HL-60/S4 treated with phorbol 12-myristate 13-acetate at 8.2 ng/mL for 4 days and 3 days (cell line): ENCODE measurements at regions not wholly inside any gene's neighbourhood (a gene's known extent, or its start where the extent isn't known, plus 50 kb on each side); places are given as distances from the start of the nearest gene placed in this dataset.

ENCODE experiments used
- in situ Hi-C: fragments of 300-500 bp; cut with MboI; formaldehyde crosslinking; loops from 2 replicates; pipeline ENCODE4 v1.15.0; 2022; ENCODE audit warnings: low sequenced_read_pairs

DNA sequence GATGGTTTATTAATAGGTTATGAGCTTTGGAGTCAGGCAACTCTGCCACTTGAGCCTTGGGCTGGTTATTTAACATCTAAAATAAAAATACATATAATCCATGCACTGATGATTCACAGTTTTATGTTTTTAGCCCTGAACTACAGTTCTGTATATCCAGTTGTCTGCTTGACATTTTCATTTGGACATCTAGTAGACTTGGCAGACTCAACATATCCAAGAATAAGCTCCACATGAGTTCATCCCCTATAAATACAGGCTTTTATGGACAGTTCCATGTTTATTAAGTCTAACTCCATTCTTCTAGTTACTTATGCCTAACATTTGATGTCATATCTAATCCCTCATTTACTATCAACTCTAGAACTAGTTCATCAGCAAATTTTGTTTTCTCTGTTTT, 174.2 kb downstream of the KIF2B start:
- in situ Hi-C loops: no loop called here

- in situ Hi-C loops: no loop called here
Measured at GRCh38 chr17:54007855-54008254, 185.1 kb downstream of the KIF2B start.

GRCh38 chr17:54009502-54009901, 186.8 kb downstream of the KIF2B start:
- in situ Hi-C loops: no loop called here

- in situ Hi-C loops: no loop called here
Measured at GRCh38 chr17:54013072-54013471, 190.3 kb downstream of the KIF2B start.

GRCh38 chr17:54015734-54016133, 193.0 kb downstream of the KIF2B start:
- in situ Hi-C loops: no loop called here

DNA sequence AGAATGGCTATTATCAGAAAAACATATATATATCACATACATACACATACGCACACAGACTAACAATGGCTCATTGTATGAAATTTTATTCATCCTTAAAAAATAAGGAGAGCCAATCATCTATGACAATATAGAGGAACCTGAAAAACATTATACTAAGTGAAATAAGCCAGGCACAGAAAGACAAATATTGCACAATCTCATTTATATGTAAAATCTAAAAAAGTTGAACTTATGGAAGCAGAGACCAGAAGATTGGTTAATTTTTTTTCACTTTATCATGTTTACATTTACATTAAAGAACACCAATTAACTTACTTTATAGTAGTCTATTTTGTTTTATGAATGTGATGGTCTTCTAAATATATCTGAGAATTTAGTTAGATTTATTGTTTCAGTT, 198.7 kb downstream of the KIF2B start:
- in situ Hi-C loops: no loop called here

GRCh38 chr17:54028986-54029580, 206.4 kb downstream of the KIF2B start:
- in situ Hi-C loops: no loop called here

GRCh38 chr17:54029986-54030385, 207.3 kb downstream of the KIF2B start:
- in situ Hi-C loops: no loop called here

GRCh38 chr17:54046570-54046969, 223.8 kb downstream of the KIF2B start:
- in situ Hi-C loops: no loop called here

DNA sequence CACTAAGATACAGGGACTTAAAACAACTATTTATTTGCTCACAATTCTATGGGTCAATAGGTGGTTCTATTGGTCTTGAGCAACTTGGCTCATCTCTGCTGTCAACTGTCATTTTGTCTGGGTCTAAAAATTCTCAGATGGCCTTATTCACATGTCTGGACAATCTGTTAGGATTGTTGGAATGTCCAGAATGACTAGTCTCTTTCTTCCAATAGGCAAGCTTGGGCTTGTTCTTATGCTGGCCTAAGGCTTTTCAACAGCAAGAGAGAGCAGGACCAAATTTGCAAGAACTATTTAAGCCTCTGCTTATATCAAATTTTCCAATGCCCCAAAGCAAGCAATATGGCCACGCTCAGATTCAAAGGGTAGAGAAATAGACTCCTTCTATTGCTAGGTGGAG, 240.9 kb downstream of the KIF2B start:
- in situ Hi-C loops: no loop called here

- in situ Hi-C loops: no loop called here
Measured at GRCh38 chr17:54085020-54085419, 262.3 kb downstream of the KIF2B start.

GRCh38 chr17:54085934-54086333, 263.2 kb downstream of the KIF2B start:
- in situ Hi-C loops: no loop called here

DNA sequence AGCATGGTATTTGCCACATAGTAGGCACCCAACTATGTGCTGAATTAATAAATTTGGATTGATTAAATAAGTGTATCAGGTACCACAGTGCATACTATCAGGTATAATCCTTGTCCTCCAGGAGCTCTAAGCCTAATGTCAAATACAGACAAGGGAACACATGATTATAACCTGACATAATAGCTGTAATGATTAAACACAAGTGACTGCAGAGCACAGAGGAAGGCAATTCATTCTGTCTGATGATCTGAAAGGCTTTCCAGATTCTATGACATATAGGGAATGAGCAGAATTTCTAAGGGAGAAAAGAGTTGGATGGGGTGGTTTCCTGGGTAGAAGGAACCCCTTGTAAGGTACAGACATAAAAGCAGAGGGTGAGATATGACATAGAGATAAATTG, 273.5 kb downstream of the KIF2B start:
- in situ Hi-C loops: no loop called here

GRCh38 chr17:54099221-54099620, 276.5 kb downstream of the KIF2B start:
- in situ Hi-C loops: no loop called here

DNA sequence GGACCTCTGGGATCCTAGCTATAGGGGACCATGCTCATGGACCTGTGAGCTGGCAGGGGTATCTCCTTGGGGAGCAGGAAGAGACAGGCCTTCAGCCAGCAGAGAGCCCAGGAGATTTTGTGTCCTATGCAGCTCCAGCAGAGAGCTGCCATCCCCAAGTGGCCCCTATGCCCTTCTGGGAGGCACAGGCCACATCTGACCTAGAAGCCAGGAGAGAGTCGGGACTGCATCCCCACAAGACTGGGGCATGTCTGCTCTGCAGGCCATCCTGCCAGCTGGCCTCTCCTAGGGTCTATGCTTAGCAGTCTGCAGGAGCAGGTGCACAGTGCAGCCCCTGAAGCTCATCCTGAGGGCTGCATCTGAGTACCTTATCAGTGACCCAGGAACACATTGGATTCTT, 279.5 kb downstream of the KIF2B start:
- in situ Hi-C loops: no loop called here

GRCh38 chr17:54111576-54111975, 288.8 kb downstream of the KIF2B start:
- in situ Hi-C loops: no loop called here

GRCh38 chr17:54117452-54117851, 294.7 kb downstream of the KIF2B start:
- in situ Hi-C loops: no loop called here

GRCh38 chr17:54124456-54124855, 301.7 kb downstream of the KIF2B start:
- in situ Hi-C loops: no loop called here

- in situ Hi-C loops: no loop called here
Measured at GRCh38 chr17:54153423-54153822, 330.7 kb downstream of the KIF2B start.

DNA sequence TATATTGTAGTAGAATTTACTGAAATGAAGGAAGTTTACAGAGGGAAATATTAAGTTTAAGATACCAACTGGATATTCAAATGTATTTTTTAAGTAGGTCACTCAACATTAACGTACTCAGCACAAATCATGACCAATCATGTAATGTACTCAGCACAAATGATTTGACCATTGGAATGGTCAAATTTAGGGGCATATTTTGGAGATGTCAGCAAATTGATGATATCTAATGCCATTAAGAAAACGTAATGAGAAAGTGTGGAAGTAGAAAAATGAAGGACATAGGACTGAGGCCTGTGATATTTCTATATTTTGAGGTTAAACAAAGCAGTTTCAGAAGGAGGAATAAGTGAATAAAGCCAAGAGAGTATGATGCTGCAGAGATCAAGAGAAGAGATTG, 334.8 kb downstream of the KIF2B start:
- in situ Hi-C loops: no loop called here

GRCh38 chr17:54172096-54172984, 349.6 kb downstream of the KIF2B start:
- in situ Hi-C loops: no loop called here

DNA sequence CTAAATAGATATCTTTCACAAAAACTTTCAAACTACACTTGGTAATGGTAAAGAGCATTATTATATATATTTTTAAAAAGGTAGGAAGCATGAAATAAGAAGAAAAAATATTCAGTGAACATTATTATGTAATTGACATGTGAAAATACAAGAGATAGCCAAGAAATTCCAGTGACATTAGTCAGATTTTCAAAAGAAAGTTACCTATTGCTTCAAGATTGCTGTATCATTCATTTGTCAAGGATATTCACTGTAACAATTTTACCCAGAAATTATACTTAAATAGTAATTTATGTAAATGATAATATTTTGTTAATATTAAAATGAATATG, 350.2 kb downstream of the KIF2B start:
- in situ Hi-C loops: no loop called here
